ENCODE measurements at regions not wholly inside any gene's neighbourhood (a gene's known extent, or its start where the extent isn't known, plus 50 kb on each side); places are given as distances from the start of the nearest gene placed in this dataset.
A peak's percentile ranks its signal among the peaks of the same experiment; 100 is the strongest.

DNA sequence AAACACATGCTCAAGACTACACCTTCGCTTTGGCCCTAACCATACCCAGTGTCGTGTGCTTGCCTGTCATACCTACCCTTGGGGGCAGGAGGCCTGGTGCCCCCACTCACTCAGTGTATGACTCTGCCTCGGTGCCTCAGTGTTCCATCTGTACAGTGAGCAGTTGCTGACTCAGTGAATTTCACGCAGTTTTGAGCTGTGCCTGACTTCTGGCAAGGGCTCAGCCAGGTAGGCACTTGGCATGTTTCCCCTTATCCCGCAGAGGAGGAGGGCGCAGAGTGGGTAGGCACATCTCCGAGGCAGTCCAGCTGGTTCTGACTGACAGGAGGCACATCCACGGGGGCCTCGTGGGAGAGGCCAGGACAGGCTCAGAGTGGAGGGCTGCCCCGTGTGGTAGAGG is 148.9 kb upstream of the CIBAR2 start:
- DNase-seq: no peak

- no peak for DNase-seq
These were observed 149.6 kb upstream of the CIBAR2 start for GRCh38 chr16:85261657-85262557.

- DNase-seq: no peak
These were observed 150.4 kb upstream of the CIBAR2 start for GRCh38 chr16:85262558-85263238.

DNA sequence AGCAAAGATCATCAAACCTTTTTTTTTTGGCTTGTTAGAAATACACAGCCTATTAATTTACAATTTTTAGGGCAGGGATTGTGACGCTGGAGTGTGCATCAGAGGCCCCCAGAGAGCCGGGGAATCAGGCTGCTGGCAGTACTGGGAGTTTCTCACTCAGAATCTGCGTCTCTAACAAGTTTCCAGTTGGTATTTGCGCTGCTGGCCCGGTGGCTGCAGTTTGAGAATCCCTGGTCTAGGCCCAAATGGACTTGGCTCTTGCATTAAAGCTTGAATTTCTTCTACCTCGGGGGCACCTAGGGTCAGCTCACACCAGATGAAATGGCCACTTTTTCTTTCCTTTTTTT is 150.9 kb upstream of the CIBAR2 start:
- no peak for DNase-seq

DNA sequence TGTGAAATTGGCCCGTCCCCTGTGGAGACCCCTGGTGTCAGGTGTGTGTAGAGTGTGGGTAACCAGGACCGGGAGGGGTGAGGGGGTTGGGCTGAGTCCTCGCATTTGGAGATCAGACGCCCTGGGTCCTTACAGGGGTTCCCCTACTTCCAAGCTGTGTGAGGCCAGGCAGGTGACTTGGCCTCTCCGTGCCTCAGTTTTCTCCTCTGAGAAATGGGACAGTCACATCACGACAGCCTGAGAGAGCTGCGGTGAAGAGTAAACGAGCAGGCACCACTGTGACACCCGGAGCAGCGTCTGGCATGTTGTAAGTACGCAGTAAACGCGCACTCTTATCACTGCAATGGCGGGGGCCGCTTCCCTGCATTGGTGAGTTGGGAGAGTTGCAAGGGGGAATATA is 152.5 kb upstream of the CIBAR2 start:
- no peak for DNase-seq

GRCh38 chr16:85265161-85265784 is 153.0 kb upstream of the CIBAR2 start:
- DNase-seq: no peak

GRCh38 chr16:85265810-85266209 is 153.5 kb upstream of the CIBAR2 start:
- no peak for DNase-seq

- DNase-seq: no peak
These were observed 154.6 kb upstream of the CIBAR2 start for GRCh38 chr16:85266857-85267256.

GRCh38 chr16:85267414-85267945 is 155.2 kb upstream of the CIBAR2 start:
- no peak for DNase-seq

- DNase-seq: no peak
These were observed 156.9 kb upstream of the CIBAR2 start for GRCh38 chr16:85269165-85269564.

DNA sequence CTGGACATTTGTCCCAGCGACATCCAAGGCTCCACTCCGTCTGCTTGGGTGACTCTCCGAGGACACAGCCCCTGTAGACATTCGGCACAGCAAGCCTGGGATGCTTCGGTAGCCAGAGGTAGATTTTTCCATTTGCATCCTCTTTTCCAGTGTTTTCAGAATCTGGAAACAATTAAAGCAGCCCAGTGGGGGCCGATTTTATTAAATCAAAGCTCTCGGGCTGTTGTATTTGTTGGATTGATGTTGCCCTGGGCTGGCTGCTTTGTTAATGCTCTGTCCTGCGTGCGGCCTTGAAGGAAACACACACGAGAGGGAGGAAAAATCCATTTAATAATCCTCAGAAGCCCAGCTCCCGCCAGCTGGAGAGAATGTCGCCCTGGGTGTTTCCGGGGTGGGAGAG is 158.1 kb upstream of the CIBAR2 start:
- no peak for DNase-seq

- DNase-seq: no peak
These were observed 158.9 kb upstream of the CIBAR2 start for GRCh38 chr16:85271198-85271597.

- DNase-seq: no peak
These were observed 161.0 kb upstream of the CIBAR2 start for GRCh38 chr16:85273293-85273692.

DNA sequence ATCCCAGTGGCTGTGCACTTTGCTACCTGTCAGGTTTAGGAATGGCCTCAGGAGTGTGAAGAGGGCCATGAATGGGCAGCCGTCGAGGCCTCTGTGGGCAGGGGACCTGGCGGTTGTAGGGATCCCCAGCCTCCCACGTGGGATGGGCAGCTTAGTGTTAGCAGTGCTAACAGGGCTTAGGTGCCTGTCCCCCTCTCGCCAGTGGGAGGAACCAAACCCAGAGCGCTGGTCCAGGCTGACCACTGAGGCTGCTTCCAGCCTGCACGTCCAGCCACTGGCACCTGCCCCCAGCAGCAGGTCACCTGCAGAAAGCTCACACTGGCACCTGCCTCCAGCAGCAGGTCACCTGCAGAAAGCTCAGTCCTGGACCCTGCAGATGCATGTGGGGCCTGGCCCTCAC is 162.2 kb upstream of the CIBAR2 start:
- no peak for DNase-seq

DNA sequence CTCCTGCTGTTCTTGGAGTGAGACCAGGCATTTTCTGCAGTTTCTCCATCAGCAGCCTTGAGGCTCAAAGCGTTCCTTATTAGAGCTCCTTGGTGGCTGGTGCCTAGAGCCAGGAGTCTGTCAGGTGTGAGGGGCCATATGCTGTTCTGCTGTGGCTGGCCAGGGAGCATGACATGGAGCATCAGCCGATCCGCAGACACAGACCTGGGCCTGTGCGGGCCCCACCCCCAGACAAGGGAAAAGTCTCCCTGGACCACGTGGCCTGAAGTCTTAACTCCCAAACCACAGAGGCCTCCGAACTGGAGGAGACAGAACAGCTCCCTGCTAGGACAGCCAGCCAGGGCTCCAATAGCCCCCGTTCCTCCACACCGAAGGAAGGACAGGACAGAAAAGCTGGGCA is 162.7 kb upstream of the CIBAR2 start:
- no peak for DNase-seq

DNA sequence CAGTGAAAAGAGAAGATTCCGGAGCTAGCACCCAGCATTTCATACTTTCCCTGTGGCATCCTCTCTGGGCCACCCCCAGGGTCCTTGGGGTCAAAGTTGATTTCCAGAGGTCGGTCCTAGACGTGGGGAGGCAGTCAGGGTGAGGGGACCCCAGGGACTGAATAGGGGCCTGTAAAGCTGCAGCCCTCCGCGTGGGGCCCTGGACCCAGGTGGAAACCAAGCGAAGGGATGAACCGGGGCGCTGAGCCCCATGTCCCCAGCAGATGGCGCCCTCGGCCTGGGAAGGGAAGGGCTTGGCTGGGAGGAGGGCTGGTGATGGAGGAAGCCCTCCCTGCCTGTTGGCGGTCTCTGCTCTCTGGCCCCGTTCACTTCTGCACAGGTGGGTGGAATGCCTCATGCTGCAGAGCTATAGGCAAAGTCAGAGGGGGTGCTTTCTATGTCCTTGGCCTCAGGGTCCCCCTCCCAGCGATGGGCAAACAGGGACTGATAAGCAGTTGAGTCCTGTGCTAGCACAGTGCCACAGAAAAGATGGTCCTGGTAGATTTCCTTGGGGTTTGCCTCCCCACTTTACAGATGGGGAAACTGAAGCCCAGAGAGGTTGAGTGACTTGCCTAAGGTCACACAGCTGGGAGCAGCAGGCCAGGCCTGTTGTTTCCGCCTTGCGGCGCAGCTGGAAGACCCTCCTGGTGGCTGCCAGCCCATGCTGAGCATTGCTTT is 163.4 kb upstream of the CIBAR2 start:
- peak; percentile 80 for DNase-seq

GRCh38 chr16:85276258-85276657 is 164.0 kb upstream of the CIBAR2 start:
- no peak for DNase-seq

DNA sequence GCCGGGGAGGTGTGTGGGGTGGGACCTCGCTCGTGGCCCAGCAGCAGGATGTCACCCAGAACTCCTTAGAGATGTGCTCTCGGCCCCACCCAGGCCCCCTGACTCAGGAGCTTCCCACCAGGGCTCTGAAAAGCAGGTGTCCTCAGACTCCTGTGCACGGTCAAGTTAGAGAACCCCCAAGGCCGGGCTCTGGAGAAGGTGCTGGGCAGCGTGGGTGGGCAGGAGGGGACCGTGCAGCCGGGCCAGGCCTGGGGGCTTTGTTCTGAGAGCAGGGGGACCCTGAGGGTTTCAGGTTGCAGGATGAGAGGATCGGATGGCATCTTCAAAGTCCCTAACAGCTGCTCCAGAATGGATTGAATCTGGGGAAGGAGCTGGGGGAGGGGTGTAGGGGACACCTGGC is 164.4 kb upstream of the CIBAR2 start:
- no peak for DNase-seq

GRCh38 chr16:85278839-85279238 is 166.6 kb upstream of the CIBAR2 start:
- no peak for DNase-seq

DNA sequence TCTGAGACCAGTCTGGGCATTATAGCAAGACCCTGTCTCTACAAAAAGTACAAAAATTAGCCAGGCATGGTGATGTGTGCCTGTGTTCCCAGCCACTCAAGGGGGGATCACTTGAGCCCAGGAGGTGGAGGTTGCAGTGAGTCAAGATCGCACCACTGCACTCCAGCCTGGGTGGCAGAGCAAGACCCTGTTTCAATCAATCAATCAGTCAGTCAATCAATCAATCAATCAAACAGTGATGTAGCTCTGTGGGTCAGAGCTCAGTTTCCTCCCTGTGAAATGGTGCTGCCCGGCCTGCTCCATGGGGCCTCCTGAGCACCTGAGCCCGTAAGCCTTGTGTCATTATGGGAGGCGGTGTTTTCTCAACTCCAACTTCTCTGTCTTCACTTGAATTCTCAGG is 167.1 kb upstream of the CIBAR2 start:
- DNase-seq: no peak

DNA sequence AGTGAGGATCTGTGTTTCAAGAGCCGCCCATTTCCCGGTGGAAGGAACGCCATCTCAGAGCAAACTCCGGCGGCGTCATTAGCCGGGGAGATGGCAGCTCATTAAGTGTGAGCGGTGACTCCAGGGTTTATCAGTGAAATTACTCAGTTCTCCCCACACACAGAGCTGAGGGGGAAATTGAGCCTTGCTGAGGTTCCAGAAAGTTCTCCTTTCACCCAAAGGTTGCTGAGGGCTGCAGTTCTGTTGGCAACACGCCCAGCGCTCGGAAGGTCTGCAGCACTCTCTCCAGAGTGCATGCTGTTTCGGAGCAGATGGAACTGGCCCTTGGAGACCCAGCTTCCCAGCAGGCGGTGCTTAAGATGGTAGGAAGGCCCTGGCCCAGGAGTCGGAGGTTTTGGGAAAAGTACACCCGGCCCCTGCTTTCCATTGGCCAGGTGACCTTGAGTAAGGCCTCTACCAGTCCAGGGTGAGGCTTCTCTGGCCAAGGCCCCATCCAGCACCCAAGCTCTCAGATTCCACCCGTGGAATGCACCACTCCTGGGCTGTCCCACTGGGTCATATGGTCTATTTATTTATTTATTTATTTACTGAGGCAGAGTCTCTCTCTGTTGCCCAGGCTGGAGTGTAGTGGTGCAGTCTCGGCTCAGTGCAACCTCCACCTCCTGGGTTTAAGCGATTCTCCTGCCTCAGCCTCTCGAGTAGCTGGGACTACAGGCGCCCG is 167.7 kb upstream of the CIBAR2 start:
- DNase-seq: no peak

- no peak for DNase-seq
These were observed 168.9 kb upstream of the CIBAR2 start for GRCh38 chr16:85281181-85281580.

Data from left hindlimb (tissue), 1 donor.